Right lobe of liver (tissue), 6 donors: ENCODE measurements at regions not wholly inside any gene's neighbourhood (a gene's known extent, or its start where the extent isn't known, plus 50 kb on each side); places are given as distances from the start of the nearest gene placed in this dataset.

Source experiments
- ATAC-seq, 4 donors: fragments of 200-7000 bp; cut with Tn5 transposase; one replicate each; pipeline ENCODE4 v1.9.1; 2020; ENCODE audit warnings: mild to moderate bottlenecking in 4 of 4, moderate library complexity in 4 of 4
- DNase-seq, 3 donors: peaks; one replicate each; pipeline ENCODE4 v3.0.0-alpha.2; 2020
- H3K27ac ChIP-seq, 3 donors: fragments of 200-600 bp; one replicate each; pipeline ENCODE4 v1.8.0; 2022
- H3K27me3 ChIP-seq, 2 donors: fragments of 200-600 bp; one replicate each; pipeline ENCODE4 v1.8.0; 2022
- H3K36me3 ChIP-seq, 4 donors: fragments of 200-600 bp; sonication (generic) in 1 of 4; one replicate each; pipeline versions ENCODE4 v1.5.1 to v1.8.0; 2017 to 2022; ENCODE audit warnings: control low read depth in 1 of 4
- H3K4me1 ChIP-seq, 4 donors: fragments of 200-600 bp; sonication (generic) in 1 of 4; one replicate each; pipeline versions ENCODE4 v1.5.1 to v1.8.0; 2017 to 2022; ENCODE audit warnings: control low read depth in 1 of 4
- H3K4me3 ChIP-seq, 3 donors: fragments of 200-600 bp; one replicate each; pipeline ENCODE4 v1.8.0; 2022
- H3K9me3 ChIP-seq, 4 donors: fragments of 200-600 bp; sonication (generic) in 1 of 4; one replicate each; pipeline versions ENCODE4 v1.5.1 to v1.8.0; 2017 to 2022; ENCODE audit warnings: control low read depth in 1 of 4
- POLR2A ChIP-seq: fragments of 450-650 bp; IDR thresholded peaks from one replicate; pipeline ENCODE4 v1.6.1; 2017; ENCODE audit warnings: antibody characterized with exemption, mild to moderate bottlenecking
- WGBS: methylation state at CpG from one replicate; pipeline ENCODE4 v1.1.6; 2018; ENCODE audit warnings: low coverage, low lambda C conversion rate; ENCODE audit not compliant: insufficient coverage; ENCODE audit errors: missing lambda C conversion rate; 5-methylcytosine and 5-hydroxymethylcytosine counted together
- intact Hi-C, 2 donors: fragments of 100-400 bp; cut with DNase I; formaldehyde crosslinking; loops; one replicate each; pipeline versions ENCODE4 v1.11.2 to v1.14.1; 2022
- TF ChIP-seq, protein P1 (sequence below), 4 donors: fragments of 200-600 bp in 3 of 4; fragments of 450-650 bp in 1 of 4; IDR thresholded peaks; one replicate each; pipeline versions ENCODE4 v1.5.1 to v1.8.0; 2016 to 2022; ENCODE audit warnings: antibody characterized with exemption in 4 of 4, mild to moderate bottlenecking in 2 of 4
- donor health status: DM: no; HTN: yes; CAD: no.
- donor health status: DM: no; HTN: no; CAD: no.
- donor health status: DM: no; HTN: no; CAD: no.
- donor health status: DM: no; HTN: yes; CAD: no.
- donor health status: DM: no; HTN: yes; CAD: no.

DNA sequence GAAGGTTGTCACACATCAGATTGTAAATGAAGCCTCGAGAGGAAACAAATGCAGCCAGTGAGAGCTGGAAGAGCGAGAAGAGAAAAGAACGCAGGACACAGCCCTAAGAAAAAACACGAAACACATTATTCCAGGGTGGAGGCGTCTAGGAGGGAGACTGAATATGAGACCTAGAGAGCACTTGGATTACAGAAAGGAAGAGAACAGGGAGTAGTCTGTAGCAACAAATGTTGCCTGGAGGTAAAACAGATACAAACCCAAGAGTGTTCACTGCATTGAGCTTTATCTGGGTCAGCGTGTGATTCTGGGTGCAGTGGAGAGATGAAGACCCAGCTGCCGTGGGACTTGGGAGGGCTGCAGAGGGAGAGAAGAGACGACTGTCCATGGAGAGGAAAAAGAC, 50.1 kb upstream of the SETD7 start:
- ATAC-seq (no peak), DNase-seq (no peak)
- H3K4me1 ChIP-seq: peaks cover 0 to 9% (median 0%) of the 10 kb centered on the region in 4 donors
- H3K36me3 ChIP-seq: no peaks in the 10 kb centered on the region
- H3K27ac ChIP-seq: no peak overlapping the region
- H3K4me3 ChIP-seq: no peak overlapping the region
- TF ChIP-seq POLR2A: no peak
- TF ChIP-seq, protein P1, sequence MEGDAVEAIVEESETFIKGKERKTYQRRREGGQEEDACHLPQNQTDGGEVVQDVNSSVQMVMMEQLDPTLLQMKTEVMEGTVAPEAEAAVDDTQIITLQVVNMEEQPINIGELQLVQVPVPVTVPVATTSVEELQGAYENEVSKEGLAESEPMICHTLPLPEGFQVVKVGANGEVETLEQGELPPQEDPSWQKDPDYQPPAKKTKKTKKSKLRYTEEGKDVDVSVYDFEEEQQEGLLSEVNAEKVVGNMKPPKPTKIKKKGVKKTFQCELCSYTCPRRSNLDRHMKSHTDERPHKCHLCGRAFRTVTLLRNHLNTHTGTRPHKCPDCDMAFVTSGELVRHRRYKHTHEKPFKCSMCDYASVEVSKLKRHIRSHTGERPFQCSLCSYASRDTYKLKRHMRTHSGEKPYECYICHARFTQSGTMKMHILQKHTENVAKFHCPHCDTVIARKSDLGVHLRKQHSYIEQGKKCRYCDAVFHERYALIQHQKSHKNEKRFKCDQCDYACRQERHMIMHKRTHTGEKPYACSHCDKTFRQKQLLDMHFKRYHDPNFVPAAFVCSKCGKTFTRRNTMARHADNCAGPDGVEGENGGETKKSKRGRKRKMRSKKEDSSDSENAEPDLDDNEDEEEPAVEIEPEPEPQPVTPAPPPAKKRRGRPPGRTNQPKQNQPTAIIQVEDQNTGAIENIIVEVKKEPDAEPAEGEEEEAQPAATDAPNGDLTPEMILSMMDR (IDR thresholded peaks at IDR 0.05): no peak
- H3K9me3 ChIP-seq: no peaks in the 10 kb centered on the region
- no peaks in the 10 kb centered on the region for H3K27me3 ChIP-seq
- WGBS: 76% methylated on average over 6 of the region's 8 CpGs
- intact Hi-C loops: no loop called here
